SK-N-SH (cell line): ENCODE measurements at regions not wholly inside any gene's neighbourhood (a gene's known extent, or its start where the extent isn't known, plus 50 kb on each side); places are given as distances from the start of the nearest gene placed in this dataset.

ENCODE experiments used
- CTCF ChIA-PET: fragments of 300-600, 350-600 bp; formaldehyde crosslinking; extraction: SDS; loops from one replicate; lab custom pipeline; 2021; lab: Yijun Ruan, JAX
- POLR2A ChIA-PET: fragments of 350-600 bp; sonication (Branson Sonifier 250); formaldehyde crosslinking; extraction: SDS; loops from one replicate; lab custom pipeline; 2020; ENCODE audit warnings: antibody characterized with exemption, inconsistent platforms; lab: Yijun Ruan, JAX
- DNase-seq: peaks from one replicate; pipeline ENCODE4 v3.0.0; 2012
- H2AFZ ChIP-seq: fragments of 200-600 bp; sonication (generic); 2 replicates; pipeline ENCODE4 v1.8.1; 2016; ENCODE audit warnings: antibody characterized with exemption, mild to moderate bottlenecking, low read depth
- H3F3A ChIP-seq: fragments of 200-600 bp; sonication (generic); replicated peaks from 2 replicates; pipeline ENCODE3; 2016; ENCODE audit warnings: antibody characterized with exemption, mild to moderate bottlenecking; ENCODE audit not compliant: insufficient read depth
- H3K27ac ChIP-seq, 2 experiments: fragments of 200-500 bp in 1 of 2; fragments of 200-600 bp in 1 of 2; sonication (Bioruptor generic) in 1 of 2; sonication (generic), shearing (Covaris generic) in 1 of 2; 2 replicates each; pipeline versions ENCODE4 v1.5.1 to v1.6.1; 2014 to 2016; ENCODE audit warnings: low read depth in 2 of 2, inconsistent platforms in 1 of 2, low read length in 1 of 2, mild to moderate bottlenecking in 1 of 2, mixed read lengths in 1 of 2
- H3K27me3 ChIP-seq: fragments of 200-600 bp; sonication (generic), shearing (Covaris generic); 2 replicates; pipeline ENCODE4 v1.6.1; 2016; ENCODE audit warnings: mixed run types; ENCODE audit not compliant: insufficient read depth
- H3K36me3 ChIP-seq, 2 experiments: fragments of 200-500 bp in 1 of 2; fragments of 200-600 bp in 1 of 2; sonication (Bioruptor generic) in 1 of 2; sonication (generic) in 1 of 2; replicated peaks in 1 of 2; 2 replicates each; pipeline versions ENCODE3 to v1.5.1; 2014 to 2016; ENCODE audit warnings: low read length in 1 of 2, mild to moderate bottlenecking in 1 of 2; ENCODE audit not compliant: insufficient read depth in 2 of 2, control insufficient read depth in 1 of 2
- H3K4me1 ChIP-seq, 2 experiments: fragments of 200-500 bp in 1 of 2; fragments of 200-600 bp in 1 of 2; sonication (Bioruptor generic) in 1 of 2; sonication (generic), shearing (Covaris generic) in 1 of 2; 2 replicates each; pipeline versions ENCODE4 v1.5.1 to v1.6.1; 2014 to 2016; ENCODE audit warnings: low read depth in 1 of 2, low read length in 1 of 2, mixed run types in 1 of 2; ENCODE audit not compliant: insufficient read depth in 2 of 2, control insufficient read depth in 1 of 2
- H3K4me2 ChIP-seq: fragments of 200-600 bp; sonication (generic), shearing (Covaris generic); 2 replicates; pipeline ENCODE4 v1.6.1; 2017; ENCODE audit warnings: mixed run types
- H3K4me3 ChIP-seq, 2 experiments: fragments of 200-500 bp in 1 of 2; fragments of 200-600 bp in 1 of 2; sonication (Bioruptor generic) in 1 of 2; sonication (generic), shearing (Covaris generic) in 1 of 2; 2 replicates each; pipeline versions ENCODE4 v1.5.1 to v1.8.1; 2014 to 2016; ENCODE audit warnings: low read depth in 2 of 2, inconsistent platforms in 1 of 2, low read length in 1 of 2, mild to moderate bottlenecking in 1 of 2, mixed read lengths in 1 of 2, moderate library complexity in 1 of 2
- H3K79me2 ChIP-seq: fragments of 200-600 bp; sonication (generic); 2 replicates; pipeline ENCODE4 v1.8.1; 2017; ENCODE audit warnings: mild to moderate bottlenecking; ENCODE audit not compliant: insufficient read depth
- H3K9ac ChIP-seq: fragments of 200-600 bp; sonication (generic); 2 replicates; pipeline ENCODE4 v1.6.1; 2017; ENCODE audit warnings: mixed run types
- H3K9me2 ChIP-seq: fragments of 200-600 bp; sonication (generic); 2 replicates; pipeline ENCODE4 v1.6.1; 2017; ENCODE audit warnings: mixed run types
- H3K9me3 ChIP-seq: fragments of 200-600 bp; sonication (generic); 2 replicates; pipeline ENCODE4 v1.6.1; 2017; ENCODE audit warnings: mixed run types, mild to moderate bottlenecking, moderate library complexity
- H4K20me1 ChIP-seq: fragments of 200-600 bp; sonication (generic); 2 replicates; pipeline ENCODE4 v1.6.1; 2017; ENCODE audit warnings: mild to moderate bottlenecking, mixed run types; ENCODE audit not compliant: insufficient read depth
- EZH2phosphoT487 ChIP-seq: fragments of 200-600 bp; sonication (generic); IDR thresholded peaks from 2 replicates; pipeline ENCODE4 v1.6.1; 2017; ENCODE audit warnings: low read depth, mixed run types, mild to moderate bottlenecking, antibody characterized with exemption, moderate library complexity, borderline replicate concordance
- FOSL2 ChIP-seq: IDR thresholded peaks from 2 replicates; pipeline ENCODE4 v1.4.0; 2012; ENCODE audit warnings: low read depth, mild to moderate bottlenecking, moderate library complexity, borderline replicate concordance
- FOXM1 ChIP-seq: IDR thresholded peaks from 2 replicates; pipeline ENCODE4 v1.4.0; 2012; ENCODE audit warnings: low read depth, mild to moderate bottlenecking
- GABPA ChIP-seq: IDR thresholded peaks from 2 replicates; pipeline ENCODE4 v1.4.0; 2012; ENCODE audit warnings: low read depth, mild to moderate bottlenecking
- GATA2 ChIP-seq: sonication (generic); formaldehyde crosslinking; IDR thresholded peaks from 2 replicates; pipeline ENCODE4 v1.5.0; 2020; ENCODE audit warnings: mild to moderate bottlenecking, missing genetic modification reagents
- JUND ChIP-seq: IDR thresholded peaks from 2 replicates; pipeline ENCODE4 v1.4.0; 2012
- MEF2A ChIP-seq: IDR thresholded peaks from 2 replicates; pipeline ENCODE4 v1.4.0; 2012; ENCODE audit warnings: low read depth, borderline replicate concordance
- MXI1 ChIP-seq: IDR thresholded peaks from 2 replicates; pipeline ENCODE4 v1.6.1; 2012; ENCODE audit warnings: mild to moderate bottlenecking, low read depth, low read length, improper control_type of control experiment
- RFX5 ChIP-seq: IDR thresholded peaks from 2 replicates; pipeline ENCODE4 v1.6.1; 2012; ENCODE audit warnings: mild to moderate bottlenecking, improper control_type of control experiment, low read length
- SIN3A ChIP-seq: IDR thresholded peaks from 2 replicates; pipeline ENCODE4 v1.6.1; 2012; ENCODE audit warnings: low read depth, mild to moderate bottlenecking, low read length, moderate library complexity, borderline replicate concordance
- TAF1 ChIP-seq: IDR thresholded peaks from 2 replicates; pipeline ENCODE4 v1.6.1; 2012; ENCODE audit warnings: low read depth, mild to moderate bottlenecking, low read length, moderate library complexity, borderline replicate concordance
- TCF12 ChIP-seq: IDR thresholded peaks from 2 replicates; pipeline ENCODE4 v1.4.0; 2012
- TEAD4 ChIP-seq: IDR thresholded peaks from 2 replicates; pipeline ENCODE4 v1.4.0; 2012; ENCODE audit warnings: mild to moderate bottlenecking, borderline replicate concordance; ENCODE audit not compliant: insufficient read depth
- WGBS: methylation state at CpG from one replicate; pipeline ENCODE4 v1.1.6; 2017; ENCODE audit warnings: low lambda C conversion rate; 5-methylcytosine and 5-hydroxymethylcytosine counted together
- TF ChIP-seq, protein P1 (sequence below): IDR thresholded peaks from 2 replicates; pipeline ENCODE4 v1.4.0; 2012; ENCODE audit warnings: low read depth, borderline replicate concordance
- TF ChIP-seq, protein P2 (sequence below): IDR thresholded peaks from 2 replicates; pipeline ENCODE4; 2012
- TF ChIP-seq, protein P3 (sequence below): fragments of 150-350 bp; IDR thresholded peaks from 2 replicates; pipeline ENCODE4 v1.6.1; 2017; ENCODE audit warnings: antibody characterized with exemption, low read length, low read depth, borderline replicate concordance
- TF ChIP-seq, protein P4 (sequence below): fragments of 200-600 bp; sonication (generic); IDR thresholded peaks from 2 replicates; pipeline ENCODE4 v1.6.1; 2017; ENCODE audit warnings: antibody characterized with exemption, mild to moderate bottlenecking, moderate library complexity
- TF ChIP-seq, protein P5 (sequence below): IDR thresholded peaks from 2 replicates; pipeline ENCODE4 v1.4.0; 2012; ENCODE audit warnings: low read depth, borderline replicate concordance

DNA sequence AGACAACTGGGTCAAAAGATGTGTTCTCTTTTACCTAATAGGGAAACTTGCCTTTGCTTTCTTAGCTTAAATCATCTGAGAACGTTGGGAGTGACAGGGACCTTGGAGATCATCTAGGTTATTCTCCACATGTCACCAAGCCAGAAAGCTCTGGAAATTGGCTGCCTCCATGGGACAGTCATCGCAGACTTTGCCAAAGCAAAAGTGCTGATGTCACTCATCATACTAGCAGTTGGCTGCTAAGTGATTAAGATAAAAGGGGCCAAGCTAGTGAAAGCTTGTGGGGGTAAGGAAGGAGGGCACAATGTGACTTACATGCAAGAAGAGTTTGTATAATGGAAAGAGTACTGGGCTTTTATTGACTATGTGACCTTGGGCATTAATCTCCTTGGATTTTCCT lies 198.0 kb upstream of the PFN2 start:
- TF ChIP-seq MEF2A: no peak
- TF ChIP-seq JUND: no peak
- no peak for TF ChIP-seq FOSL2
- TF ChIP-seq, protein P1, sequence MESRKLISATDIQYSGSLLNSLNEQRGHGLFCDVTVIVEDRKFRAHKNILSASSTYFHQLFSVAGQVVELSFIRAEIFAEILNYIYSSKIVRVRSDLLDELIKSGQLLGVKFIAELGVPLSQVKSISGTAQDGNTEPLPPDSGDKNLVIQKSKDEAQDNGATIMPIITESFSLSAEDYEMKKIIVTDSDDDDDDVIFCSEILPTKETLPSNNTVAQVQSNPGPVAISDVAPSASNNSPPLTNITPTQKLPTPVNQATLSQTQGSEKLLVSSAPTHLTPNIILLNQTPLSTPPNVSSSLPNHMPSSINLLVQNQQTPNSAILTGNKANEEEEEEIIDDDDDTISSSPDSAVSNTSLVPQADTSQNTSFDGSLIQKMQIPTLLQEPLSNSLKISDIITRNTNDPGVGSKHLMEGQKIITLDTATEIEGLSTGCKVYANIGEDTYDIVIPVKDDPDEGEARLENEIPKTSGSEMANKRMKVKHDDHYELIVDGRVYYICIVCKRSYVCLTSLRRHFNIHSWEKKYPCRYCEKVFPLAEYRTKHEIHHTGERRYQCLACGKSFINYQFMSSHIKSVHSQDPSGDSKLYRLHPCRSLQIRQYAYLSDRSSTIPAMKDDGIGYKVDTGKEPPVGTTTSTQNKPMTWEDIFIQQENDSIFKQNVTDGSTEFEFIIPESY: no peak
- no peak for TF ChIP-seq TAF1
- TF ChIP-seq TCF12: no peak
- TF ChIP-seq RFX5: no peak
- TF ChIP-seq EZH2phosphoT487: no peak
- TF ChIP-seq, protein P2, sequence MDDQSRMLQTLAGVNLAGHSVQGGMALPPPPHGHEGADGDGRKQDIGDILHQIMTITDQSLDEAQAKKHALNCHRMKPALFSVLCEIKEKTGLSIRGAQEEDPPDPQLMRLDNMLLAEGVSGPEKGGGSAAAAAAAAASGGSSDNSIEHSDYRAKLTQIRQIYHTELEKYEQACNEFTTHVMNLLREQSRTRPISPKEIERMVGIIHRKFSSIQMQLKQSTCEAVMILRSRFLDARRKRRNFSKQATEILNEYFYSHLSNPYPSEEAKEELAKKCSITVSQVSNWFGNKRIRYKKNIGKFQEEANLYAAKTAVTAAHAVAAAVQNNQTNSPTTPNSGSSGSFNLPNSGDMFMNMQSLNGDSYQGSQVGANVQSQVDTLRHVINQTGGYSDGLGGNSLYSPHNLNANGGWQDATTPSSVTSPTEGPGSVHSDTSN: no peak
- no peak for TF ChIP-seq TEAD4
- no peak for TF ChIP-seq GATA2
- no peak for TF ChIP-seq SIN3A
- TF ChIP-seq GABPA: no peak
- TF ChIP-seq, protein P3, sequence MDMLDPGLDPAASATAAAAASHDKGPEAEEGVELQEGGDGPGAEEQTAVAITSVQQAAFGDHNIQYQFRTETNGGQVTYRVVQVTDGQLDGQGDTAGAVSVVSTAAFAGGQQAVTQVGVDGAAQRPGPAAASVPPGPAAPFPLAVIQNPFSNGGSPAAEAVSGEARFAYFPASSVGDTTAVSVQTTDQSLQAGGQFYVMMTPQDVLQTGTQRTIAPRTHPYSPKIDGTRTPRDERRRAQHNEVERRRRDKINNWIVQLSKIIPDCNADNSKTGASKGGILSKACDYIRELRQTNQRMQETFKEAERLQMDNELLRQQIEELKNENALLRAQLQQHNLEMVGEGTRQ: no peak
- TF ChIP-seq, protein P4, sequence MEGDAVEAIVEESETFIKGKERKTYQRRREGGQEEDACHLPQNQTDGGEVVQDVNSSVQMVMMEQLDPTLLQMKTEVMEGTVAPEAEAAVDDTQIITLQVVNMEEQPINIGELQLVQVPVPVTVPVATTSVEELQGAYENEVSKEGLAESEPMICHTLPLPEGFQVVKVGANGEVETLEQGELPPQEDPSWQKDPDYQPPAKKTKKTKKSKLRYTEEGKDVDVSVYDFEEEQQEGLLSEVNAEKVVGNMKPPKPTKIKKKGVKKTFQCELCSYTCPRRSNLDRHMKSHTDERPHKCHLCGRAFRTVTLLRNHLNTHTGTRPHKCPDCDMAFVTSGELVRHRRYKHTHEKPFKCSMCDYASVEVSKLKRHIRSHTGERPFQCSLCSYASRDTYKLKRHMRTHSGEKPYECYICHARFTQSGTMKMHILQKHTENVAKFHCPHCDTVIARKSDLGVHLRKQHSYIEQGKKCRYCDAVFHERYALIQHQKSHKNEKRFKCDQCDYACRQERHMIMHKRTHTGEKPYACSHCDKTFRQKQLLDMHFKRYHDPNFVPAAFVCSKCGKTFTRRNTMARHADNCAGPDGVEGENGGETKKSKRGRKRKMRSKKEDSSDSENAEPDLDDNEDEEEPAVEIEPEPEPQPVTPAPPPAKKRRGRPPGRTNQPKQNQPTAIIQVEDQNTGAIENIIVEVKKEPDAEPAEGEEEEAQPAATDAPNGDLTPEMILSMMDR: no peak
- TF ChIP-seq FOXM1: no peak
- TF ChIP-seq, protein P5, sequence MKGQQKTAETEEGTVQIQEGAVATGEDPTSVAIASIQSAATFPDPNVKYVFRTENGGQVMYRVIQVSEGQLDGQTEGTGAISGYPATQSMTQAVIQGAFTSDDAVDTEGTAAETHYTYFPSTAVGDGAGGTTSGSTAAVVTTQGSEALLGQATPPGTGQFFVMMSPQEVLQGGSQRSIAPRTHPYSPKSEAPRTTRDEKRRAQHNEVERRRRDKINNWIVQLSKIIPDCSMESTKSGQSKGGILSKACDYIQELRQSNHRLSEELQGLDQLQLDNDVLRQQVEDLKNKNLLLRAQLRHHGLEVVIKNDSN: no peak
- no peak for TF ChIP-seq MXI1
- Histone ChIP-seq H3K27ac (no peak overlapping the region), H3K36me3 (no peaks in the 10 kb centered on the region), H2AFZ (no peak overlapping the region), H3K4me1 (peaks cover 0 to 5% of the 10 kb centered on the region in 2 experiments; a peak in 2 of 4 replicates), H3K9me2 (no peaks in the 10 kb centered on the region), H3F3A (no peaks in the 10 kb centered on the region), H4K20me1 (no peaks in the 10 kb centered on the region), H3K27me3 (no peaks in the 10 kb centered on the region), H3K9ac (no peak overlapping the region), H3K4me2 (no peak overlapping the region), H3K79me2 (no peaks in the 10 kb centered on the region), H3K4me3 (no peak overlapping the region), H3K9me3 (no peaks in the 10 kb centered on the region)
- WGBS: 57% methylated on average over 2 of the region's 2 CpGs
- POLR2A ChIA-PET: interaction anchor here (1.4 kb wide), 1 partner anchor 197 kb away, joined by 3 read pairs; no protein-coding TSS in a partner anchor
- no peak for DNase-seq
- CTCF ChIA-PET: interaction anchor here (0.8 kb wide), 1 partner anchor 16 kb away, joined by 3 read pairs; no protein-coding TSS in a partner anchor
